ENCODE measurements at regions not wholly inside any gene's neighbourhood (a gene's known extent, or its start where the extent isn't known, plus 50 kb on each side); places are given as distances from the start of the nearest gene placed in this dataset.

DNA sequence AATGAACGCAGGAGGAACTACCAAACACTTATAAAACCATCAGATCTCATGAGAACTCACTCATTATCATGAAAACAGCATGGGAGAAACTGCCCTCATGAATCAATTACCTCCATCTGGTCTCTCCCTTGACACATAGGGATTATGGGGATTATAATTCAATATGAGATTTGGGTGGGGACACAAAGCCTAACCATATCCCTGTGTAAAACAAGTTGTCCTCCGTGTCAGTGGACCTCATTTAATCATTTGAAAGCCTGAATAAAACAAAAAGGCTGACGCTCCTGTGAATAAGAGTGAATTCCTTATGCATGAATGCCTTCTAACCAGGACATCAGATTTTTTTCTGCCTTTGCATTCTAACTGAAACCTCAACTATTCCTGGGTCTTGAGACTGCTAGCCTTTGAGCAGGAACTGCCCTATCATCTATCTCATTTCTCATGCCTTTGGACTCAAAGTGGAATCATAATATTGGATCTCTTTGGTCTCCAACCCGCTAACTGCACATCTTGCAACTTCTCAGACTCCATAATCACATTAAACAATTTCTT, 648.8 kb downstream of the ADGRL2 start:
- TF ChIP-seq POLR2AphosphoS5 (IDR thresholded peaks at IDR 0.05; ENCODE audit: borderline replicate concordance, low read depth, low read length) = no peak
- no peak for TF ChIP-seq FOXP2 (optimal IDR thresholded peaks at IDR 0.05; ENCODE audit: control extremely low read depth, extremely low read length, insufficient read depth)
- TF ChIP-seq EZH2 (IDR thresholded peaks at IDR 0.05) = no peak
- Histone ChIP-seq H3K9ac (ENCODE audit: insufficient read length) (no peak overlapping the region), H3K4me3 (no peak overlapping the region), H3K27ac (no peak overlapping the region), H3K9me3 (ENCODE audit: low read depth, low read length) (no peaks in the 10 kb centered on the region), H3K36me3 (ENCODE audit: insufficient read depth, low read length) (no peaks in the 10 kb centered on the region)
- no peak for DNase-seq (ENCODE audit: low read depth, low spot score)

GRCh38 chr1:82446955-82447354, 646.2 kb downstream of the ADGRL2 start:
- Histone ChIP-seq H3K4me3 (no peak overlapping the region), H3K9ac (ENCODE audit: insufficient read length) (no peak overlapping the region), H3K36me3 (ENCODE audit: insufficient read depth, low read length) (no peaks in the 10 kb centered on the region), H3K9me3 (ENCODE audit: low read depth, low read length) (no peaks in the 10 kb centered on the region), H3K27ac (no peak overlapping the region)
- TF ChIP-seq FOXP2 (optimal IDR thresholded peaks at IDR 0.05; ENCODE audit: control extremely low read depth, extremely low read length, insufficient read depth) = no peak
- no peak for TF ChIP-seq EZH2 (IDR thresholded peaks at IDR 0.05)
- no peak for TF ChIP-seq POLR2AphosphoS5 (IDR thresholded peaks at IDR 0.05; ENCODE audit: borderline replicate concordance, low read depth, low read length)
- DNase-seq (ENCODE audit: low read depth, low spot score) = no peak

DNA sequence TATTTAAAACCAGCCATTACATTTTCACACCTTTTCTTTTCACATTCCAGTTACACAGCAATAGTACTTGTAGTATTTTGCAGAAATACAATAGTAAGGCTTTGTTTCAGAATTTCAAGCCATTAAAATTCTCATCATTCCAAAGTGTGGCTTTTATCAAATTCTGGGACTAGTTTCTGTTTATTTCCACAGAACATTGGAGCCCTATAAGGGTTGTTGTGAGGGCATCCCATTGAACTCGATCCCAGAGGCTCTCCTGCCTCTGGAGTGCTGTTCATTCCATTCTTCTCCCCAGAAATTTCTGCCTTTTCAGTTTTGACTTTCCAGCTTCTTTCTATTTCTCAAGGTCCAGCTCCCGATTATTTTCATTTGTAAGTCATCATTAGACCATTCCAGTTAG, 645.5 kb downstream of the ADGRL2 start:
- no peaks in the 10 kb centered on the region for H3K9me3 ChIP-seq (ENCODE audit: low read depth, low read length)
- H3K4me3 ChIP-seq = no peak overlapping the region
- H3K9ac ChIP-seq (ENCODE audit: insufficient read length) = no peak overlapping the region
- H3K27ac ChIP-seq = no peak overlapping the region
- no peaks in the 10 kb centered on the region for H3K36me3 ChIP-seq (ENCODE audit: insufficient read depth, low read length)
- TF ChIP-seq POLR2AphosphoS5 (IDR thresholded peaks at IDR 0.05; ENCODE audit: borderline replicate concordance, low read depth, low read length) (no peak), EZH2 (IDR thresholded peaks at IDR 0.05) (no peak), FOXP2 (optimal IDR thresholded peaks at IDR 0.05; ENCODE audit: control extremely low read depth, extremely low read length, insufficient read depth) (no peak)
- DNase-seq (ENCODE audit: low read depth, low spot score) = no peak

DNA sequence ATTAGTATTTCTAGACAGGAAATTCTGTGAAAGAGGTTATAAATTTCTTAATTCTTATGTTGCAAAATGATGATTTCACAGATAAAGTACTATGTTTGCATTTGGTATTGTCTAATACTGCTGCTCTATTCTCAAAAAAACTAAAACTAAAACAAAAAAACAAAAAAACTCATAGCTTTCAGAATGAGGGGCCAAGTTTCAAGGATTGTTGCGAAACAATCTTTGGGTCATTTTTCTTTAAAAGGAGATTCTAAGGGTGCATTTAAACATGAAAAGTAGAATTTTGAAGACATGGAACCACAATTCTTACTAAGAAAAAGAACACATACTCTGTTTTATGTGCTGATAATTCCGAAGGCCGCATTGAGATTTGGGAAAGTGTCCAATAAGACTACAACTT, 645.1 kb downstream of the ADGRL2 start:
- Histone ChIP-seq H3K9ac (ENCODE audit: insufficient read length) (no peak overlapping the region), H3K4me3 (no peak overlapping the region), H3K36me3 (ENCODE audit: insufficient read depth, low read length) (no peaks in the 10 kb centered on the region), H3K27ac (no peak overlapping the region), H3K9me3 (ENCODE audit: low read depth, low read length) (no peaks in the 10 kb centered on the region)
- DNase-seq (ENCODE audit: low read depth, low spot score) = no peak
- TF ChIP-seq POLR2AphosphoS5 (IDR thresholded peaks at IDR 0.05; ENCODE audit: borderline replicate concordance, low read depth, low read length) (no peak), FOXP2 (optimal IDR thresholded peaks at IDR 0.05; ENCODE audit: control extremely low read depth, extremely low read length, insufficient read depth) (no peak), EZH2 (IDR thresholded peaks at IDR 0.05) (no peak)

DNA sequence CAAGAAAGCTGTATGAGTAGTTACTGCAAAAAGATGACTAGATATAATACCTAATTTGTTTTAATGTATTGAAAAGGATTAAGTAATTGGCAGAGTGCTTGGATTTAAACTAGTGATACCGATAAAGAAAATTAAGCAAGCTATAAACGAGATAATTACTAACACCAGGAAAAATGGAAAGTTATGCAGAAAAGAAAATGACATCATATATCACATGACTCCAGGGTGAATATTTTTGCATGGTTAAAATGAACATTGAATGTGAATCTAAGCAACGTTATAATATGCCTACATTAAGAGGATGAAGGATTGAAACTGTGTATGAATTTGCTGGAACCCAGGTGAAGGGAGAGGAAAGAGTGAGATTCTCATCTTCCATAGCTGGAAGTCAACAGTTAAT, 644.4 kb downstream of the ADGRL2 start:
- TF ChIP-seq POLR2AphosphoS5 (IDR thresholded peaks at IDR 0.05; ENCODE audit: borderline replicate concordance, low read depth, low read length) = no peak
- TF ChIP-seq EZH2 (IDR thresholded peaks at IDR 0.05) = no peak
- TF ChIP-seq FOXP2 (optimal IDR thresholded peaks at IDR 0.05; ENCODE audit: control extremely low read depth, extremely low read length, insufficient read depth) = no peak
- H3K4me3 ChIP-seq = no peak overlapping the region
- no peak overlapping the region for H3K9ac ChIP-seq (ENCODE audit: insufficient read length)
- no peaks in the 10 kb centered on the region for H3K9me3 ChIP-seq (ENCODE audit: low read depth, low read length)
- no peak overlapping the region for H3K27ac ChIP-seq
- DNase-seq (ENCODE audit: low read depth, low spot score) = no peak
- no peaks in the 10 kb centered on the region for H3K36me3 ChIP-seq (ENCODE audit: insufficient read depth, low read length)

- no peak overlapping the region for H3K9ac ChIP-seq (ENCODE audit: insufficient read length)
- no peak overlapping the region for H3K4me3 ChIP-seq
- DNase-seq (ENCODE audit: low read depth, low spot score) = no peak
- no peaks in the 10 kb centered on the region for H3K9me3 ChIP-seq (ENCODE audit: low read depth, low read length)
- no peak overlapping the region for H3K27ac ChIP-seq
- no peaks in the 10 kb centered on the region for H3K36me3 ChIP-seq (ENCODE audit: insufficient read depth, low read length)
- TF ChIP-seq FOXP2 (optimal IDR thresholded peaks at IDR 0.05; ENCODE audit: control extremely low read depth, extremely low read length, insufficient read depth) = no peak
- no peak for TF ChIP-seq EZH2 (IDR thresholded peaks at IDR 0.05)
- no peak for TF ChIP-seq POLR2AphosphoS5 (IDR thresholded peaks at IDR 0.05; ENCODE audit: borderline replicate concordance, low read depth, low read length)
These were observed 640.7 kb downstream of the ADGRL2 start for GRCh38 chr1:82441402-82441801.

- no peak for DNase-seq (ENCODE audit: low read depth, low spot score)
- no peak overlapping the region for H3K9ac ChIP-seq (ENCODE audit: insufficient read length)
- H3K9me3 ChIP-seq (ENCODE audit: low read depth, low read length) = no peaks in the 10 kb centered on the region
- TF ChIP-seq POLR2AphosphoS5 (IDR thresholded peaks at IDR 0.05; ENCODE audit: borderline replicate concordance, low read depth, low read length) (no peak), FOXP2 (optimal IDR thresholded peaks at IDR 0.05; ENCODE audit: control extremely low read depth, extremely low read length, insufficient read depth) (no peak), EZH2 (IDR thresholded peaks at IDR 0.05) (no peak)
- no peak overlapping the region for H3K4me3 ChIP-seq
- no peak overlapping the region for H3K27ac ChIP-seq
- H3K36me3 ChIP-seq (ENCODE audit: insufficient read depth, low read length) = no peaks in the 10 kb centered on the region
These were observed 622.6 kb downstream of the ADGRL2 start for GRCh38 chr1:82423174-82423815.

- Histone ChIP-seq H3K27ac (no peak overlapping the region), H3K36me3 (ENCODE audit: insufficient read depth, low read length) (no peaks in the 10 kb centered on the region), H3K4me3 (no peak overlapping the region), H3K9ac (ENCODE audit: insufficient read length) (no peak overlapping the region), H3K9me3 (ENCODE audit: low read depth, low read length) (no peaks in the 10 kb centered on the region)
- TF ChIP-seq FOXP2 (optimal IDR thresholded peaks at IDR 0.05; ENCODE audit: control extremely low read depth, extremely low read length, insufficient read depth) = no peak
- TF ChIP-seq POLR2AphosphoS5 (IDR thresholded peaks at IDR 0.05; ENCODE audit: borderline replicate concordance, low read depth, low read length) = no peak
- TF ChIP-seq EZH2 (IDR thresholded peaks at IDR 0.05) = no peak
- no peak for DNase-seq (ENCODE audit: low read depth, low spot score)
These were observed 621.0 kb downstream of the ADGRL2 start for GRCh38 chr1:82421782-82422181.

DNA sequence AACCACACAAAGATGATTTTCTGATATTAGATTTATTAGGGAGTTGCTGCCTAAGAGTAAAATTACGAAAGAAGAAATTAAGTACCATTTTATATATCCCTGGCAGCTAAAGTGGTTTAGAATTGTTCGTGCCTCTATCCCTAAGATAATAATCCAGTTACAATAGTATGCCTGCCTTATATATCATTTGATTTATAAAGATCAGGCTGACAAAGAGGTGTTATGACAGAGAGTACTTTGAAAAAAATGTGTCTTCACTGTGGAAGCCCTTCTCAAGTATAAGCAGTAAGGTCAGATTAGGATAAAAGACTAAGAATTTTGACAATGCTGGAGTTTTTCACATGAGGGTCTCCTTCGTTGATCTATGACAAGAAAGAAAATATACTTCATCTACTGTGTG, 619.9 kb downstream of the ADGRL2 start:
- no peak for TF ChIP-seq FOXP2 (optimal IDR thresholded peaks at IDR 0.05; ENCODE audit: control extremely low read depth, extremely low read length, insufficient read depth)
- no peak for TF ChIP-seq EZH2 (IDR thresholded peaks at IDR 0.05)
- no peak for TF ChIP-seq POLR2AphosphoS5 (IDR thresholded peaks at IDR 0.05; ENCODE audit: borderline replicate concordance, low read depth, low read length)
- DNase-seq (ENCODE audit: low read depth, low spot score) = no peak
- H3K36me3 ChIP-seq (ENCODE audit: insufficient read depth, low read length) = no peaks in the 10 kb centered on the region
- no peaks in the 10 kb centered on the region for H3K9me3 ChIP-seq (ENCODE audit: low read depth, low read length)
- no peak overlapping the region for H3K9ac ChIP-seq (ENCODE audit: insufficient read length)
- H3K4me3 ChIP-seq = no peak overlapping the region
- H3K27ac ChIP-seq = no peak overlapping the region

Measured in SK-N-MC (cell line).